ENCODE measurements at regions not wholly inside any gene's neighbourhood (a gene's known extent, or its start where the extent isn't known, plus 50 kb on each side); places are given as distances from the start of the nearest gene placed in this dataset.

DNA sequence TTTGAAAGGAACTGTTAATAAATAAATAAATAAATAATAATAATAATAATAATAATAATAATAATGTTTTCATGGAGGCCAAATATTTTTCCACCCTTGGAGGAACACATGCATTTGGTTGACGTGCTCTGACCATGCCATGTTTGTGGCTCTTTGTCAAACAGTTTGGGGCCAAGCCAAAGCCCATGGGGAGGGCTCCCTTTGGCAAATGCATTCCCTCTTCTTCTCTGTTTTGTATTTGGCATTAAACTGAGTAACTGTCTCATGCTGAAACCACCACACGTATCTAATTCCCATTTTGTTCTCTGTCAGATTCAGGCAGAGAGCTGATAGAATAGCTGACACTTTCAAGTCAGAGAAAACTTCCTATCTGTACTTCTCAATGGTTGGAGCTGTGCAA is 68.6 kb upstream of the PAX6 start:
- Mint-ChIP-seq H3K36me3 (no peaks in the 10 kb centered on the region), H3K4me3 (no peak overlapping the region), H3K27ac (no peak overlapping the region), H3K27me3 (peaks cover 10 to 54% (median 52%) of the 10 kb centered on the region in 5 donors), H3K4me1 (no peaks in the 10 kb centered on the region), H3K9me3 (no peaks in the 10 kb centered on the region)
- Histone ChIP-seq H3K9me3 (ENCODE audit: control insufficient read depth in 2 of 3, low read length in 3 of 3) (no peaks in the 10 kb centered on the region), H3K27me3 (ENCODE audit: control insufficient read depth in 2 of 2, insufficient read depth in 2 of 2, low read length in 2 of 2) (no peaks in the 10 kb centered on the region), H3K27ac (ENCODE audit: low read depth, low read length) (no peak overlapping the region), H3K4me1 (ENCODE audit: control insufficient read depth in 2 of 2, insufficient read depth in 2 of 2, low read length in 2 of 2) (no peaks in the 10 kb centered on the region), H3K4me3 (ENCODE audit: low read length) (no peak overlapping the region), H3K36me3 (ENCODE audit: control insufficient read depth in 2 of 3, insufficient read depth in 3 of 3, low read length in 3 of 3) (no peaks in the 10 kb centered on the region)
- ChIA-PET CTCF (interaction anchor here (0.7 kb wide), 1 partner anchor 558 kb away, joined by 3 read pairs; no protein-coding TSS in a partner anchor), POLR2A (no interaction called here)
- DNase-seq, result no peak
- ATAC-seq, result no peak
- intact Hi-C loops (cut with micrococcal nuclease), result no loop called here

DNA sequence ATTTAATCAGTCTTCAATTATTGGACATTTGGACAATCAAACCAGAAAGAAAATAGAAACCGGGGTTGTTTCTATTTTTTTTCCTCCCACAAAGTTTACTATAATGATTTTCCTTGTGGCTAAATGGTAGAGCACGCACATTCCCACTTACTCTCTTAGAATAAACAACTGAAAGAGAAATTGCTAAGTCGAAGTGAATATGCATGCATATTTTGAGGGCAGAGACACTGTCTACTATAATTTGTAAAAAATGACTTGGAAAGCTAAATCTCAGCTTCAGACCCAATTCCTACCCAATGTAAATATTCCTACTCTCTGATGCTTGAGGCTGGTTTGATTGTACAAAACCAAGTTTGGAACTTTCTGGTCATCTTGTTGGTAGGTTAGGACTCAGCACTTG is 66.7 kb upstream of the PAX6 start:
- no peaks in the 10 kb centered on the region for H3K4me1 Mint-ChIP-seq
- no peaks in the 10 kb centered on the region for H3K27me3 ChIP-seq (ENCODE audit: control insufficient read depth in 2 of 2, insufficient read depth in 2 of 2, low read length in 2 of 2)
- no peaks in the 10 kb centered on the region for H3K4me1 ChIP-seq (ENCODE audit: control insufficient read depth in 2 of 2, insufficient read depth in 2 of 2, low read length in 2 of 2)
- ChIA-PET CTCF (no interaction called here), POLR2A (interaction anchor here (0.5 kb wide), 1 partner anchor 767 kb away, joined by 7 read pairs; no protein-coding TSS in a partner anchor)
- no peaks in the 10 kb centered on the region for H3K36me3 ChIP-seq (ENCODE audit: control insufficient read depth in 2 of 3, insufficient read depth in 3 of 3, low read length in 3 of 3)
- H3K9me3 ChIP-seq (ENCODE audit: control insufficient read depth in 2 of 3, low read length in 3 of 3), result no peaks in the 10 kb centered on the region
- no peak overlapping the region for H3K4me3 Mint-ChIP-seq
- no peak overlapping the region for H3K27ac Mint-ChIP-seq
- no peaks in the 10 kb centered on the region for H3K9me3 Mint-ChIP-seq
- no peak overlapping the region for H3K27ac ChIP-seq (ENCODE audit: low read depth, low read length)
- H3K27me3 Mint-ChIP-seq, result peaks cover 19 to 57% (median 48%) of the 10 kb centered on the region in 5 donors
- DNase-seq, result no peak
- H3K4me3 ChIP-seq (ENCODE audit: low read length), result no peak overlapping the region
- ATAC-seq, result no peak
- intact Hi-C loops (cut with micrococcal nuclease), result no loop called here
- H3K36me3 Mint-ChIP-seq, result no peaks in the 10 kb centered on the region

DNA sequence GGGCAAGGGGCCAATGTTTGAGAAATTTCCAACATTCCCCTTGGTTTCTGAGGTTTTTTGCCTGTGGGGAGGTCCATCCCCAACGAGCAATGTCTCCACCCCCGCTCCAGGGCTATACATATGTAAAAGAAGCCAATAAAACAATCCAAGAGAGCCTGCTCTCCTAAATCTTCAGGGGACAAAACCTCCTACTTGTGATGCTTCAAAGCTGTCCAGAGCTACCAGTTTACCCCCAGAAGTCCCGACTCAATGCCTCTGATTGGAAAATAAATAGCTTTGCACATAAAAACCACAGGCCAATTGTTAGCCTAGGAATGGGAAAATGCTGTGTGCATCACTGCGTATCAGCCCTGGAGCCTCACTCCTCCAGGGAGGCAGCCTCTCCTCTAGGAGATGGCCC is 66.0 kb upstream of the PAX6 start:
- no peaks in the 10 kb centered on the region for H3K9me3 ChIP-seq (ENCODE audit: control insufficient read depth in 2 of 3, low read length in 3 of 3)
- H3K36me3 Mint-ChIP-seq, result no peaks in the 10 kb centered on the region
- POLR2A ChIA-PET, result no interaction called here
- no peak overlapping the region for H3K4me3 ChIP-seq (ENCODE audit: low read length)
- H3K27ac Mint-ChIP-seq, result no peak overlapping the region
- H3K27me3 ChIP-seq (ENCODE audit: control insufficient read depth in 2 of 2, insufficient read depth in 2 of 2, low read length in 2 of 2), result no peaks in the 10 kb centered on the region
- no peaks in the 10 kb centered on the region for H3K9me3 Mint-ChIP-seq
- no peaks in the 10 kb centered on the region for H3K4me1 Mint-ChIP-seq
- H3K4me3 Mint-ChIP-seq, result no peak overlapping the region
- CTCF ChIA-PET, result no interaction called here
- H3K36me3 ChIP-seq (ENCODE audit: control insufficient read depth in 2 of 3, insufficient read depth in 3 of 3, low read length in 3 of 3), result no peaks in the 10 kb centered on the region
- intact Hi-C loops (cut with micrococcal nuclease), result no loop called here
- no peak for ATAC-seq
- no peak overlapping the region for H3K27ac ChIP-seq (ENCODE audit: low read depth, low read length)
- no peak for DNase-seq
- peaks cover 21 to 63% (median 47%) of the 10 kb centered on the region in 5 donors for H3K27me3 Mint-ChIP-seq
- no peaks in the 10 kb centered on the region for H3K4me1 ChIP-seq (ENCODE audit: control insufficient read depth in 2 of 2, insufficient read depth in 2 of 2, low read length in 2 of 2)

DNA sequence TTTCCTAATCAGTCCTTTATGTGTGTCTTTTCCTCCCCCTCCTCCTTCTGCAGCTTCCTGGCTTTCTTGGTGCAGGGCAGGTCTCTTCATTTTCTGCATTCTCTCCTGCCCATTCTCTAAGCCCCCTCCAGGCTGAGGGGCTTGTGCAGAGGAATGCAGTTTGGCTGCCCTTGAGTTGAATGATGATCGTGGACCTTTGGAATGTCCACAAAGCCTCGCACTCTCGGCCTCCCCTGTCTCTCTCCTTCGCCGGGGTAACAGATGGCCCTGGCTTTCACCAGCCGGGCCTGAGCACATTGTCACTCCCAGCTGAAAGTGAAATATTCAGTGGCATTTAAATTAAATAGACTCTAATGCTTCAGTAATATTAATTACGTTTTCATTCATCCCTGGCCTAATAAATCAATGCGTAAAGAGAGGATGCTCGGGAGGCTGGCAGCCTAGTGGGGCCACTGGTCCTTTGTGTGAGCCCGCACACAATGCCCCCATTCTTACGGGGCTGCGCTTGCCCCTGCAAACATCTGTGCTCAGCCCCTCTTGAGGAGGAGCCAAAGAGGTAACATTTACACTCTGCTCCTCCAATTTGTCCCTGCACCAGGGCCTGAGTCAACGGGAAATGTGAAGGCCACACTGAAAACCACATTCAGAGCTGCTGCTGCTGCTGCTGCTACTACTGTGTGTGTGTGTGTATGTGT is 64.9 kb upstream of the PAX6 start:
- Histone ChIP-seq H3K9me3 (ENCODE audit: control insufficient read depth in 2 of 3, low read length in 3 of 3) (no peaks in the 10 kb centered on the region), H3K27me3 (ENCODE audit: control insufficient read depth in 2 of 2, insufficient read depth in 2 of 2, low read length in 2 of 2) (no peaks in the 10 kb centered on the region), H3K4me3 (ENCODE audit: low read length) (no peak overlapping the region), H3K4me1 (ENCODE audit: control insufficient read depth in 2 of 2, insufficient read depth in 2 of 2, low read length in 2 of 2) (no peaks in the 10 kb centered on the region), H3K36me3 (ENCODE audit: control insufficient read depth in 2 of 3, insufficient read depth in 3 of 3, low read length in 3 of 3) (no peaks in the 10 kb centered on the region), H3K27ac (ENCODE audit: low read depth, low read length) (no peak overlapping the region)
- Mint-ChIP-seq H3K4me1 (no peaks in the 10 kb centered on the region), H3K27ac (no peak overlapping the region), H3K27me3 (peaks cover 22 to 64% (median 50%) of the 10 kb centered on the region in 5 donors), H3K36me3 (no peaks in the 10 kb centered on the region), H3K4me3 (no peak overlapping the region), H3K9me3 (no peaks in the 10 kb centered on the region)
- CTCF ChIA-PET, result no interaction called here
- POLR2A ChIA-PET, result no interaction called here
- no peak for ATAC-seq
- intact Hi-C loops (cut with micrococcal nuclease), result no loop called here
- no peak for DNase-seq

DNA sequence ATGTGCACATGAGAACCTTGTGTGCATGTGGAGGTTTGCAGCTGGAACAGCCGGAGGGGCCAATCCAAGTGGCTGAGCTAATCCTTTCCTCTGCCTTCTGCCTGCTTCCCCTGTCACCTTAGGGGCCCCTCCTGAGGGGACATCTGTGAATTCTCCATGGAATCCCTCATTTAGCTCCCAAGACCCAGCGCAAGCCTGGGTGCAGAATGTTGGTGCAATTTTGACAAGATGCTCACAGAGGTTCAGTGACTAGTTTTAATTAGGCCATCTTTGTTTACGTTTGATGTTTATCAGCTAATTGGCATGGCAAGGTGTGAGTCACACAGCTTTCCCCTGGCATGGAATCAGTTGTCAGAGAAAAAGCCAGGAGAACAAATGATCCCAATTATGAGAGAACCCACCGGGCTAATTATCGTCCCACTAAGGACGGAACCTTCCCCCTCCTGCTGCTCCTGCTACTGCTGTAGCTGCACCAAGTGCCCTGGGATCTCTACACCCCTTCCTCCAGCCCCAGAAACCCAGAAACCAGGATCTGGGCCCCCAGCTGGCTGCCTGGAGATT is 63.6 kb upstream of the PAX6 start:
- H3K4me1 Mint-ChIP-seq, result no peaks in the 10 kb centered on the region
- peaks cover 23 to 56% (median 45%) of the 10 kb centered on the region in 5 donors for H3K27me3 Mint-ChIP-seq
- H3K9me3 Mint-ChIP-seq, result no peaks in the 10 kb centered on the region
- intact Hi-C loops (cut with micrococcal nuclease), result loop anchor here in 1 of 2 donors (5.0 kb wide), 2 partner anchors 477 to 637 kb away; no protein-coding TSS in a partner anchor
- ChIA-PET CTCF (no interaction called here), POLR2A (no interaction called here)
- H3K4me3 Mint-ChIP-seq, result no peak overlapping the region
- H3K4me1 ChIP-seq (ENCODE audit: control insufficient read depth in 2 of 2, insufficient read depth in 2 of 2, low read length in 2 of 2), result no peaks in the 10 kb centered on the region
- H3K27me3 ChIP-seq (ENCODE audit: control insufficient read depth in 2 of 2, insufficient read depth in 2 of 2, low read length in 2 of 2), result no peaks in the 10 kb centered on the region
- no peak overlapping the region for H3K27ac Mint-ChIP-seq
- no peaks in the 10 kb centered on the region for H3K36me3 Mint-ChIP-seq
- H3K4me3 ChIP-seq (ENCODE audit: low read length), result no peak overlapping the region
- no peak overlapping the region for H3K27ac ChIP-seq (ENCODE audit: low read depth, low read length)
- ATAC-seq, result no peak
- no peaks in the 10 kb centered on the region for H3K9me3 ChIP-seq (ENCODE audit: control insufficient read depth in 2 of 3, low read length in 3 of 3)
- DNase-seq, result no peak
- H3K36me3 ChIP-seq (ENCODE audit: control insufficient read depth in 2 of 3, insufficient read depth in 3 of 3, low read length in 3 of 3), result no peaks in the 10 kb centered on the region

DNA sequence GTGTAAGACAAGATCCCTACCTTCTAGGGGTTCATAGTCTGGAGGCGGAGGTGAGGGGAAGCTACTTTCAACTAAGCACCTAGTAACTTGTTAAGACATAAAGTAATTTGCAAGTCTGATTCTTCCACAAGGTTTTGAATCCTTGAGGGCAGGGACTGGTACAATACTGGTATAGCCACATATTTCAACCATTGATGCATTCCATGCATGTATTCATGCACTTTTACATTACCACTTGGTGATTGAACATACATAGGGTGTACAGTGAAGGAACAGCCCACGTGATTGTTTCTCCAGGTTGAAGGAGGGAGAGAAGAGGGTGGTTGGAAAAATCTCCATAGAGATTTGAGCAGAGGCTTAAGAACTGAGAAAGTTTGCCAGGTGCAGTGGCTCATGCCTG is 62.0 kb upstream of the PAX6 start:
- no peaks in the 10 kb centered on the region for H3K4me1 ChIP-seq (ENCODE audit: control insufficient read depth in 2 of 2, insufficient read depth in 2 of 2, low read length in 2 of 2)
- Mint-ChIP-seq H3K27me3 (peaks cover 26 to 55% (median 52%) of the 10 kb centered on the region in 5 donors), H3K9me3 (no peaks in the 10 kb centered on the region), H3K27ac (no peak overlapping the region), H3K4me3 (no peak overlapping the region), H3K4me1 (no peaks in the 10 kb centered on the region), H3K36me3 (no peaks in the 10 kb centered on the region)
- H3K4me3 ChIP-seq (ENCODE audit: low read length), result no peak overlapping the region
- H3K27ac ChIP-seq (ENCODE audit: low read depth, low read length), result no peak overlapping the region
- ChIA-PET CTCF (no interaction called here), POLR2A (no interaction called here)
- intact Hi-C loops (cut with micrococcal nuclease), result loop anchor here in 1 of 2 donors (5.0 kb wide), 2 partner anchors 476 to 636 kb away; no protein-coding TSS in a partner anchor
- no peaks in the 10 kb centered on the region for H3K36me3 ChIP-seq (ENCODE audit: control insufficient read depth in 2 of 3, insufficient read depth in 3 of 3, low read length in 3 of 3)
- ATAC-seq (no peak), DNase-seq (no peak)
- no peaks in the 10 kb centered on the region for H3K27me3 ChIP-seq (ENCODE audit: control insufficient read depth in 2 of 2, insufficient read depth in 2 of 2, low read length in 2 of 2)
- no peaks in the 10 kb centered on the region for H3K9me3 ChIP-seq (ENCODE audit: control insufficient read depth in 2 of 3, low read length in 3 of 3)

DNA sequence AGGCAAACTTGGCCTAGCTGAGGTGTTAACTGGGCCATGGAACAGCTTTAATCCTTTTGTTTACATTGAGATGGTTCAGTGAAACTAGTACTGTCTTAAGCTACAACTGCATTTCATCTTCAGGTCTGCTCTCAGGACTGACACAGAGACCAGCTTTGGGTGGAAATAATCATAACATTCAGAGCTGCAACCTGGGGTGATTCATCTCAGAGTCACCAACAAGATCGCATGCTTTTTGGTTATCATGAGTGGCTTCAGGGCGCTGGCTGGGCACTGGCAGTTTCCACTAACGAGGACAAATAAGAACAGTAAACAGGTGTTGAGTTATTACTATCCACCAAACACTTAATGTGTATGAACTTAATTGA is 60.9 kb upstream of the PAX6 start:
- no peak for DNase-seq
- ChIA-PET CTCF (no interaction called here), POLR2A (no interaction called here)
- Histone ChIP-seq H3K36me3 (ENCODE audit: control insufficient read depth in 2 of 3, insufficient read depth in 3 of 3, low read length in 3 of 3) (no peaks in the 10 kb centered on the region), H3K27ac (ENCODE audit: low read depth, low read length) (no peak overlapping the region), H3K27me3 (ENCODE audit: control insufficient read depth in 2 of 2, insufficient read depth in 2 of 2, low read length in 2 of 2) (no peaks in the 10 kb centered on the region), H3K4me3 (ENCODE audit: low read length) (no peak overlapping the region), H3K9me3 (ENCODE audit: control insufficient read depth in 2 of 3, low read length in 3 of 3) (no peaks in the 10 kb centered on the region), H3K4me1 (ENCODE audit: control insufficient read depth in 2 of 2, insufficient read depth in 2 of 2, low read length in 2 of 2) (no peaks in the 10 kb centered on the region)
- H3K4me3 Mint-ChIP-seq, result no peak overlapping the region
- intact Hi-C loops (cut with micrococcal nuclease), result loop anchor here in 1 of 2 donors (5.0 kb wide), 2 partner anchors 475 to 635 kb away; no protein-coding TSS in a partner anchor
- no peaks in the 10 kb centered on the region for H3K36me3 Mint-ChIP-seq
- H3K9me3 Mint-ChIP-seq, result no peaks in the 10 kb centered on the region
- no peak for ATAC-seq
- peaks cover 23 to 58% (median 45%) of the 10 kb centered on the region in 5 donors for H3K27me3 Mint-ChIP-seq
- no peak overlapping the region for H3K27ac Mint-ChIP-seq
- no peaks in the 10 kb centered on the region for H3K4me1 Mint-ChIP-seq
